ENCODE measurements at regions not wholly inside any gene's neighbourhood (a gene's known extent, or its start where the extent isn't known, plus 50 kb on each side); places are given as distances from the start of the nearest gene placed in this dataset.

- TF ChIP-seq CTCF (IDR thresholded peaks at IDR 0.05) = no peak
- TF ChIP-seq ZFX (IDR thresholded peaks at IDR 0.05; ENCODE audit: borderline replicate concordance) = no peak
These were observed 112.1 kb upstream of the DNAH14 start for GRCh38 chr1:224817382-224817781.
